Duodenal mucosa (tissue), 2 donors: ENCODE measurements at regions not wholly inside any gene's neighbourhood (a gene's known extent, or its start where the extent isn't known, plus 50 kb on each side); places are given as distances from the start of the nearest gene placed in this dataset.
"Not testable (repeated sequence)": the region's sequence is repeated elsewhere in the genome, so short reads cannot be mapped to it uniquely, and the experiment has no call there.

ENCODE experiments used
- H3K27ac ChIP-seq: one replicate; pipeline ENCODE4 v1.7.0; 2013; ENCODE audit warnings: low read depth, low read length
- H3K27me3 ChIP-seq, 2 donors: one replicate each; pipeline ENCODE4 v1.7.0; 2013; ENCODE audit warnings: low read length in 2 of 2, control low read depth in 1 of 2; ENCODE audit not compliant: insufficient read depth in 2 of 2, control insufficient read depth in 1 of 2
- H3K36me3 ChIP-seq, 2 donors: one replicate each; pipeline ENCODE4 v1.7.0; 2013; ENCODE audit warnings: low read length in 2 of 2, control low read depth in 1 of 2; ENCODE audit not compliant: insufficient read depth in 2 of 2, control insufficient read depth in 1 of 2
- H3K4me1 ChIP-seq, 2 donors: one replicate each; pipeline ENCODE4 v1.7.0; 2013; ENCODE audit warnings: low read length in 2 of 2, control low read depth in 1 of 2; ENCODE audit not compliant: insufficient read depth in 2 of 2, control insufficient read depth in 1 of 2
- H3K4me3 ChIP-seq, 2 donors: one replicate each; pipeline ENCODE4 v1.7.0; 2013; ENCODE audit warnings: low read length in 2 of 2, low read depth in 1 of 2
- H3K9ac ChIP-seq, 2 donors: one replicate each; pipeline ENCODE4 v1.7.0; 2013; ENCODE audit warnings: low read length in 2 of 2, low read depth in 1 of 2
- H3K9me3 ChIP-seq, 2 donors: one replicate each; pipeline ENCODE4 v1.7.0; 2013; ENCODE audit warnings: low read length in 2 of 2, control low read depth in 1 of 2; ENCODE audit not compliant: control insufficient read depth in 1 of 2

DNA sequence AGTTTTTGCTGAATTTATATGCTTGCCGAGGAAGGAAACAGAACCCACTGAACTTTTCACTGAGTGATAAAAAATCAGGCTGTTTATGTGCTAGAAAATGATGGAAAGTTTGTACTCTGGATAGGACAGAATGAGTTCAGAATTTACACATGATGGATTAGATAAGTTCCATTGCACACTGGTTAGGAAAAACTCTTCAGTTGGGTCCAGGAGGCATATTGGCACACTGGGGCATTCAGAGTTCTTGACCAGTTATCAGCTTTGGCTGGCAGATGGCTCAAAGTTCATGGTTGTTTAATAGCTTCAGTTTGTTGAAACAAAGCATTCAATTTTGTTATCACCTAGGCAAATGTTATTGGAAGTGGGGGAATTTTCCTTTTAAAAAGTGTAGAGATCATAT, 613.3 kb upstream of the SYNCRIP start:
- H3K4me3 ChIP-seq = no peak overlapping the region
- H3K36me3 ChIP-seq = no peaks in the 10 kb centered on the region
- no peak overlapping the region for H3K27ac ChIP-seq
- no peaks in the 10 kb centered on the region for H3K27me3 ChIP-seq
- H3K4me1 ChIP-seq = no peaks in the 10 kb centered on the region
- H3K9ac ChIP-seq = no peak overlapping the region
- no peaks in the 10 kb centered on the region for H3K9me3 ChIP-seq

GRCh38 chr6:86251106-86251505, 608.4 kb upstream of the SYNCRIP start:
- no peaks in the 10 kb centered on the region for H3K9me3 ChIP-seq
- H3K4me3 ChIP-seq = no peak overlapping the region
- H3K9ac ChIP-seq = no peak overlapping the region
- H3K27me3 ChIP-seq = no peaks in the 10 kb centered on the region
- no peaks in the 10 kb centered on the region for H3K4me1 ChIP-seq
- H3K27ac ChIP-seq = no peak overlapping the region
- no peaks in the 10 kb centered on the region for H3K36me3 ChIP-seq

DNA sequence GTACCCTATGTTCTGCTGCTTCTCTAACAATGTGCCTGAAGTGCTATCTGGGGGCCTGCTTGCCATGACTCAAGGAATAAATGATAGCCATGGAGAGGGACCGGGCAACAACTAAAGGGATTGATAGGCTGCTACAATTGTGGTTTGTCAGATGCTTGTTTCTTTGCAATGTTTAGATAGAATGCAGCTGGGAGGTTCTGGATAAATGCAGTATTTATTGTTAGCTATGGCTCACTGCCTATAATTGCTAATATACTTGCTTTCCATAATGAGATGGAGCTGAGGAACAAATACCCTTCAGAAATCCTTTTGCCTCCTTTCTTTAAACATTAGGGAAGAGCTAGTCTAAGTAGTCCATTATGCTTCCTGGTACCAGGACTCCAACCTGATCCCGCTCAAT, 575.2 kb upstream of the SYNCRIP start:
- Histone ChIP-seq H3K9me3 (peaks cover 2 to 4% of the 10 kb centered on the region in 2 donors), H3K9ac (no peak overlapping the region), H3K4me1 (no peaks in the 10 kb centered on the region), H3K4me3 (no peak overlapping the region), H3K36me3 (no peaks in the 10 kb centered on the region), H3K27ac (no peak overlapping the region), H3K27me3 (no peaks in the 10 kb centered on the region)

DNA sequence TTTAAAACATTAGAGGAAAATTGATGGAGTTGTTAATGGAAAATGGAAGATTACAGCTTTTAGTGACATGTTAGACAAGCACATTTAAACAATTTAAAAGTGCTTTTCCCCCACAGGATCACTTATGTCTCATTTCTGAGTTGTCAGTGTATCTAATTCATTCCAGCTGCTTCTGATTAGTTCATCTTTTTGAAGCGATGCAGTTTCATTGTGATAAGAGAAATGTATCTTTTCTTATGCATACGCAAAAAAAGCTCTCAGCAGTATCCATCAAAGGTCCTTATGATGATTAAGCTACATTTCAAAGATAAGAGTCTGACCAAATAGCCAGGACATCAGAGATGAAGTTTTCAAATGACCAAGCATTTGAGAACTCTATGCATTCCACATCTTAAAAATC, 572.6 kb upstream of the SYNCRIP start:
- H3K9ac ChIP-seq = no peak overlapping the region
- H3K9me3 ChIP-seq = peaks cover 2 to 4% of the 10 kb centered on the region in 2 donors
- H3K27ac ChIP-seq = no peak overlapping the region
- H3K4me3 ChIP-seq = no peak overlapping the region
- no peaks in the 10 kb centered on the region for H3K27me3 ChIP-seq
- H3K4me1 ChIP-seq = no peaks in the 10 kb centered on the region
- H3K36me3 ChIP-seq = no peaks in the 10 kb centered on the region

DNA sequence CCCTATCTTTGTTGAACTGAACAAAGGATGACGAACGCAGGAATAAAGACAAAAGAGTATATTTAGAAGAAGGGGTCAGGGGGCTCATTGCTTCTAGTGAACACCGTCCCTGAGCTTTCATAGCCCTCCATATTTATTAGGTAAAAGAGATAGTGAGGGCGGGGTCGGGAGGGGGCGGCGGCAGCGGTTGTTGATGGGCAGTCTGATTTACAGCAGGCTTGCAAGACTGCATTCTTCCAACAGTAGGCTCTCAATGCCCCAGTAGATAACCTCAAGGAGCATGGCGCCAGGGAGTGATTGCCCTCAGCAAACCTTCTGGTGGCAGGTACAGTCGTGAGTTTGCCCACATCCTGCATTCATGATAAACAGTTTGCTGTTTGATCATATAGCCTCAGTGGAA, 563.3 kb upstream of the SYNCRIP start:
- H3K27me3 ChIP-seq = no peaks in the 10 kb centered on the region
- no peaks in the 10 kb centered on the region for H3K4me1 ChIP-seq
- no peak overlapping the region for H3K9ac ChIP-seq
- H3K36me3 ChIP-seq = no peaks in the 10 kb centered on the region
- no peak overlapping the region for H3K4me3 ChIP-seq
- H3K9me3 ChIP-seq = peaks cover 0 to 5% of the 10 kb centered on the region in 2 donors
- no peak overlapping the region for H3K27ac ChIP-seq

DNA sequence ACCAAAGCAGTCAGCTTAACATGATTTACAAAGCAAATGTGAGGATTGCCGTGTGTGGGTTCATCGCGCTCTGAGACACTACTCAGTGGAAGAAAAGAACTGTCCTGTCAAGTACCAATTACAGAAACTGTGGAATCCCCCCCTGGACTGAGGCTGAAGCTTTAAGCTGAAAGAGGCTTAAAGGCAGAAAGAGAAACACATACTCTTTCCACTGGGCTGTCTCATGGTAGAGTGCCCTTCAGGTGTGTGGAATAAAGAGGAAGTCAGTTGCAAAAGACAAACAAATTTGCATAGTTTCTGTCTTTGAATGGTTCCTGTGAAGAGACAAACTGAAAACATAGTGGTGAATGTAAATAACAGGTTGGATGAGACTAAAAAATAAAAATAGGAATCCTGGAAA, 560.4 kb upstream of the SYNCRIP start:
- Histone ChIP-seq H3K27ac (no peak overlapping the region), H3K27me3 (no peaks in the 10 kb centered on the region), H3K4me1 (no peaks in the 10 kb centered on the region), H3K9ac (no peak overlapping the region), H3K9me3 (peaks cover 0 to 5% of the 10 kb centered on the region in 2 donors), H3K36me3 (no peaks in the 10 kb centered on the region), H3K4me3 (no peak overlapping the region)

DNA sequence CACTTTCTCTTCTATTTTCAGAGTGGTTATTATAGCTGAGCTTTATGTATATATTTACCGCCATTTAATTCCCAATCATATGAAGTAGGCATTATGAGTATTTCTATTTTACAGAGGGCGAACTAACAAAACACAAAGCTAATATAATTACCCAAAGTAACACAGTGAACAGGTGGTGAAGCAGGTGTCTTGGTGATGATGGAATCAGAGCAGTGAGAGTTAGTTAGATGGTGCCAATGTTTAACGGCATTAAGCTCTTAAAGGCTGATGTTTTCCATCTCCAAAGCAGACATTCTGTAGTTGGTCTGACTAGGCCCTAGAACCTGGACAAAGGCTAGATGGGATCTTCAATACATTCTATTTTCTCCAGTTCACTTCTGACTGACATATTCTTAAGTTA, 551.1 kb upstream of the SYNCRIP start:
- no peaks in the 10 kb centered on the region for H3K9me3 ChIP-seq
- H3K36me3 ChIP-seq = no peaks in the 10 kb centered on the region
- no peak overlapping the region for H3K9ac ChIP-seq
- H3K27ac ChIP-seq = no peak overlapping the region
- H3K4me1 ChIP-seq = no peaks in the 10 kb centered on the region
- no peaks in the 10 kb centered on the region for H3K27me3 ChIP-seq
- H3K4me3 ChIP-seq = no peak overlapping the region

DNA sequence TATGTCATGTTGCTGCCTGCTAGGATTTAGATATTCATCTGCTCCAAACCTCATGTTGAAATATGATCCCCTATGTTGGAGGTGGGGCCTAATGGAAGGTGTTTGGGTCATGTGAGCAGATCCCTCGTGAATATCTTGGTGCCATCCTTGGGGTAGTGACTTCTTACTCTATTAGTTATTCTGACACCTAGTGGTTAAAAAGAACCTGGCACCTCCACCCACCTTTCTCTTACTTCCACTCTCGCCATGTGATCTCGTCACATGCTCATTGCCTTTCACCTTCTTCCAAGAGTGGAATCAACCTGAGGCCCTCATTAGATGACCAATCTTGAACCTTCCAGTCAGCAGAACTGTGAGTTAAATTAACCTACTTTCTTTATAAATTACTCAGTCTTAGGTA, 549.4 kb upstream of the SYNCRIP start:
- H3K9me3 ChIP-seq = no peaks in the 10 kb centered on the region

DNA sequence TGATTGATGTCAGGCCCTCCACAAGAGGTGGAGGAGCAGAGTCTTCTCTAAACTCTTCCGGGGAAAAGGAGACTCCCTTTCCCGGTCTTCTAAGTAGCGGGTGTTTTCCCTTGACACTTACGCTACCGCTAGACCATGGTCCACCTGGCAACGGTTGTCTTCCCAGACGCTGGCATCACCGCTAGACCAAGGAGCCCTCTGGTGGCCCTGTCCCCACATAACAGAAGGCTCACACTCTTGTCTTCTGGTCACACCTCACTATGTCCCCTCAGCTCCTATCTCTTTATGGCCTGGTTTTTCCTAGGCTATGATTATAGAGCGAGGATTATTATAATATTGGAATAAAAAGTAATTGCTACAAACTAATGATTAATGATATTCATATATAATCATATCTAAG, 532.5 kb upstream of the SYNCRIP start:
- H3K36me3 ChIP-seq, H3K9me3 ChIP-seq, H3K27ac ChIP-seq, H3K27me3 ChIP-seq, H3K4me1 ChIP-seq, H3K9ac ChIP-seq, H3K4me3 ChIP-seq: not testable (repeated sequence)

More for the DNA sequence above, 549.4 kb upstream of the SYNCRIP start:
- H3K36me3 ChIP-seq = no peaks in the 10 kb centered on the region
- no peaks in the 10 kb centered on the region for H3K27me3 ChIP-seq
- H3K4me3 ChIP-seq = no peak overlapping the region
- no peak overlapping the region for H3K27ac ChIP-seq
- no peaks in the 10 kb centered on the region for H3K4me1 ChIP-seq
- H3K9ac ChIP-seq = no peak overlapping the region

DNA sequence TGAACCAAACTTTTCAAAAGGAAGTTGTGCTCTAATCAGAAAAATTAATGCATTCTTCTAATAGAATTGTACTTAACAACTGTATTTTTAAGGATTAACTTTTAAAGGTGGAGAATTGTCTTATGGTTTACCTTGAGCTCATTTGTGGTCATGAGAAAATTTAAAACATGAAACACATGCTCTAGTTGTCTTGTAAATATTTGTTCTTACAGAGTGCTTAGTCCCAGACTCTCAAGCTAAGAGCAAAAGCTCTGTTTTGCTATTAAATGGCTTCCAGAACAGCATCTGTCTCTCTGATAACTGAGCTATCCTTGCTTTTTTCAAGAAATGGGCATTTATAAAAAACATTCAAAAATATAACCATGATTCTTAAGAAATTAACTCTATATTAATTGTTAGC, 512.2 kb upstream of the SYNCRIP start:
- Histone ChIP-seq H3K9ac (no peak overlapping the region), H3K27ac (no peak overlapping the region), H3K4me3 (no peak overlapping the region), H3K36me3 (no peaks in the 10 kb centered on the region), H3K27me3 (no peaks in the 10 kb centered on the region), H3K4me1 (no peaks in the 10 kb centered on the region), H3K9me3 (no peaks in the 10 kb centered on the region)

DNA sequence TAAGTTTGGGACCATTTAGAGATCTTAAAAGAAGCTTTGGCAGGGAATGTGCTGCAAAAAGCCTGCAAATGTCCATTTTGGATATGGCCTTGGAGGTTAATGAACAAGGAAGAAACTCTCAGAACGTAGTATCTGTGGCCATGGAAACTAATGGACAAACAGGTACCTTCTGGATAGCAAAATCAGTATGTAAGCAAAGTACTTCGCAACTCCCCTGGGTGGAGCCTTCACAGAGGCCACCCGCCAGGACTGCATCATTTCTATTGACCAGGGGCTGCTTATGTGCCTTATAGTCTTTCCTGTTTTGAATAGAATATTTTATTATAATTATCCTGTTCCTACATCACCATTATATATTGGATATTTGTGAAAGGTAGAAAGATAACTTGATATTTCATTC, 510.8 kb upstream of the SYNCRIP start:
- Histone ChIP-seq H3K9ac (no peak overlapping the region), H3K36me3 (no peaks in the 10 kb centered on the region), H3K9me3 (no peaks in the 10 kb centered on the region), H3K27ac (no peak overlapping the region), H3K4me3 (no peak overlapping the region), H3K4me1 (no peaks in the 10 kb centered on the region), H3K27me3 (no peaks in the 10 kb centered on the region)
